ENCODE measurements at regions not wholly inside any gene's neighbourhood (a gene's known extent, or its start where the extent isn't known, plus 50 kb on each side); places are given as distances from the start of the nearest gene placed in this dataset.

DNA sequence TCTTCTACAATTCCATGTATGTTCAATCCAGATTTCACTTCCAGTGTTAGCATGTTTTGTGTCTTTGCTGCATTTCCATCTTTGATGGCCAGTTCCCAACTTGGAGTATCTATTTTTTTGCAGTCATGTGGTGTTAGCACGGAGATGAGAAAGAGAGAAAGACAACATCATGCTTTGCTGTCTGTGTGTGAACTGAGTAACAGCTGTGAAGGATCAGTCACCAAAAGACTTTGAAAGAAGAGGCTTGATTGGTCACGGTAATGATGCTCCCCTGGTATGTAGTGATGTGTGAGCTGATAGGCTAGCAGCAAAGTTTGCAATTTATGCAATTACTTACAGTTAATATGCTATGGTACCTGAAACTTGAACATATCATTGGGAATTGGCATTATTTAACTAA lies 731.3 kb upstream of the NRSN1 start:
- TF ChIP-seq, protein P1, sequence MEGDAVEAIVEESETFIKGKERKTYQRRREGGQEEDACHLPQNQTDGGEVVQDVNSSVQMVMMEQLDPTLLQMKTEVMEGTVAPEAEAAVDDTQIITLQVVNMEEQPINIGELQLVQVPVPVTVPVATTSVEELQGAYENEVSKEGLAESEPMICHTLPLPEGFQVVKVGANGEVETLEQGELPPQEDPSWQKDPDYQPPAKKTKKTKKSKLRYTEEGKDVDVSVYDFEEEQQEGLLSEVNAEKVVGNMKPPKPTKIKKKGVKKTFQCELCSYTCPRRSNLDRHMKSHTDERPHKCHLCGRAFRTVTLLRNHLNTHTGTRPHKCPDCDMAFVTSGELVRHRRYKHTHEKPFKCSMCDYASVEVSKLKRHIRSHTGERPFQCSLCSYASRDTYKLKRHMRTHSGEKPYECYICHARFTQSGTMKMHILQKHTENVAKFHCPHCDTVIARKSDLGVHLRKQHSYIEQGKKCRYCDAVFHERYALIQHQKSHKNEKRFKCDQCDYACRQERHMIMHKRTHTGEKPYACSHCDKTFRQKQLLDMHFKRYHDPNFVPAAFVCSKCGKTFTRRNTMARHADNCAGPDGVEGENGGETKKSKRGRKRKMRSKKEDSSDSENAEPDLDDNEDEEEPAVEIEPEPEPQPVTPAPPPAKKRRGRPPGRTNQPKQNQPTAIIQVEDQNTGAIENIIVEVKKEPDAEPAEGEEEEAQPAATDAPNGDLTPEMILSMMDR (IDR thresholded peaks at IDR 0.05), result no peak
- TF ChIP-seq POLR2A (IDR thresholded peaks at IDR 0.05) (no peak), POLR2AphosphoS5 (IDR thresholded peaks at IDR 0.05) (no peak), EP300 (IDR thresholded peaks at IDR 0.05) (no peak)

Measured in stomach (tissue), 4 donors.